Mammary epithelial cell (primary cell): ENCODE measurements at regions not wholly inside any gene's neighbourhood (a gene's known extent, or its start where the extent isn't known, plus 50 kb on each side); places are given as distances from the start of the nearest gene placed in this dataset.

Experiments used
- CTCF ChIP-seq, 2 donors: IDR thresholded peaks in 1 of 2; conservative IDR thresholded peaks in 1 of 2; 2 replicates each; pipeline ENCODE4 v1.5.1; 2011 to 2012; ENCODE audit warnings: inconsistent platforms in 2 of 2, low read length in 2 of 2, mild to moderate bottlenecking in 2 of 2, control low read depth in 1 of 2, low read depth in 1 of 2; ENCODE audit not compliant: insufficient read depth in 1 of 2; ENCODE audit errors: extremely low read depth in 1 of 2
- EZH2 ChIP-seq: IDR thresholded peaks from 2 replicates; pipeline ENCODE4 v1.6.1; 2012; ENCODE audit warnings: low read length, inconsistent platforms, borderline replicate concordance

DNA sequence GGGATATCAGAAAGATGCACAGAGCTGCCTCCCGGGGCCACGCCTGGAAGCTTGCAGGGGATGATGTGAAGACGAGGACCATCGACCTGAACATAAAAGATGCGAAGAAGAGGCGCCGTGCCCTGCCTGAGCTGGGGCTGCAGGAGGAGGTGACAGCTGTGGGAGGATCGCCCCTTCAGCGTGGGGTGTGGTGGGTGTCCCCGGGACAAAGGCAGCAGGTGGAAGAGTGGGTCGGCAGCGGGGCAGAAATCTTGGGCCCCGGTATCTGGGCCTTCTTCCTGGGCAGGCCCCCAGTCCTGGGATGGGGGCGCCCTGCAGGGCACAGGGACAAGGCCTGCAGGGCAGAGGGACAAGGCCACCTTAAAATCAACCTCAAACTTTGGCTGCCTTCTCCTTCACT, 134.9 kb downstream of the OR13A1 start:
- no peak for TF ChIP-seq CTCF (conservative IDR thresholded peaks at IDR 0.05 in 1 of 2, IDR thresholded peaks at IDR 0.05 in 1 of 2; ENCODE audit: extremely low read depth in 1 of 2, insufficient read depth in 1 of 2, low read depth in 1 of 2, low read length in 2 of 2)
- no peak for TF ChIP-seq EZH2
